NCI-H1694 (cell line): ENCODE measurements at regions not wholly inside any gene's neighbourhood (a gene's known extent, or its start where the extent isn't known, plus 50 kb on each side); places are given as distances from the start of the nearest gene placed in this dataset.
A peak's percentile ranks its signal among the peaks of the same experiment; 100 is the strongest.

Experiments used
- DNase-seq: peaks from one replicate; lab custom pipeline; 2025; lab: John Stamatoyannopoulos, UW

GRCh38 chr12:93015871-93016751, 87.0 kb upstream of the EEA1 start:
- no peak for DNase-seq

- DNase-seq: no peak
Observed at GRCh38 chr12:93016752-93017350, 87.8 kb upstream of the EEA1 start.

GRCh38 chr12:93018610-93019009, 89.5 kb upstream of the EEA1 start:
- DNase-seq: no peak

- DNase-seq: no peak
Observed at GRCh38 chr12:93019212-93019927, 90.3 kb upstream of the EEA1 start.

DNA sequence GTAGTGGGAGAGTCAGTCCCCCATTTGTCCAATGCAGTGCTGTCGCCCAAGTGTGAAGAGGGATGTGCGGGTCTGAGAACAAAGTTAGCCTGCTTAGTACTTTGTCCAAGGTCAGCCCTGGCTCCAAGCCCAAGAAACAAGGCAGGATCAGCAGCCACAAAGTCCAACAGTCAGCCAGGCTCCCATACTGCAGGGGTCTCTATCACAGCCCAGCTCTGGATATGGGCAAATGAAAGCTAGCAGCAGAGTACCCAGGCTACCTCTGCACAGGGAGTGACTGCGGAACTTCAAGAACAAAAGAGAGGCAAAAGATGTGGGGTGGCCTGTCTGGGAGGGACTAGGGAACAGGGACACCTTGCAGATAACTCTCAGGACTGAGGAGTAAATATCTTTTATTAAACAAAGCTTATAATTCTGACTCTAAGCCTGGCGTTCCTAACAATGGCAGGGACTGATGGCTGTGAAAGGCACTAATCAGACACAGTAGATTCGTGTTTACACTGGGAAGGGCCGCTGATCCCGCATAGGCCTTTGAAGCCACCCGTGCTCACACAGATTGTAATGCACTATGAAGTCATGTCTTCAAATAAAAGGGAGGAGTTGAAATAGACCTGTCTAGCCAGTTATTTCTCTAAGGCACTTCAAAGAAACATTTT, 91.0 kb upstream of the EEA1 start:
- no peak for DNase-seq

- DNase-seq: no peak
Observed at GRCh38 chr12:93020631-93021597, 91.8 kb upstream of the EEA1 start.

DNA sequence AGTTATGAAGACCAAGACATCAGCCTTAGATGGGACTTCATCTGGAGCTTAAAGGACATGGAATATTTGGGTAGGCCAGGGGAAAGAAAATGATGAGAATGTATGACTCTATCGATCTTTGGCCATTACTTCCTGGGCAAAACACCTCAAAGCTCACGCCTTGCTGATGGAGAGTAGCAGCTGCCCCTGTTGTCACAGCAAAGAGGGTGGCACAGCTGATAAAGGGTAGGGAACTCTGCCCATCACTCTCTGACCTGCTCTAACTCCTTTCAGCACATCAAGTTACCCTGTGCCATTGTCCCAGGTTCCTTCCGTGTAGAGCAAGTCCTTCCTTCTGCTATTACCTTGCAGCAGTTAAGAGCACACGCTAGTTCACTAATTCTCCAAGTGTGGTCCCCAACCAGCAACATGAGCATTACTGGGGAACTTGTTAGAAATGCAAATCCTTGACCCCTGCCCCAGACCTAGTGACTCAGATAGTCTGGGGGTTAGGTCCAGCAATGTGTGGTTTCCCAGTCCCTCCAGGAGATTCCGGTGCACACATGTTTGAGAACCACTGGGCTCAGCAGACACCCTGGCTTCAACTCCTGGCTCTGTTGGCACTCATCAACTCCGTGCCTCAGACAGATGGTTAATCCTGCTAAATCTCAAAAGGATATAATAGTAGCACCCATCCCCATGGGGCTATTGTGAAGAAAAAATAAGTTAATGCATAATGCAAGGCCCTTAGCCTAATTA, 93.7 kb upstream of the EEA1 start:
- no peak for DNase-seq

- DNase-seq: peak; percentile 33
Observed at GRCh38 chr12:93025145-93026103, 96.3 kb upstream of the EEA1 start.

DNA sequence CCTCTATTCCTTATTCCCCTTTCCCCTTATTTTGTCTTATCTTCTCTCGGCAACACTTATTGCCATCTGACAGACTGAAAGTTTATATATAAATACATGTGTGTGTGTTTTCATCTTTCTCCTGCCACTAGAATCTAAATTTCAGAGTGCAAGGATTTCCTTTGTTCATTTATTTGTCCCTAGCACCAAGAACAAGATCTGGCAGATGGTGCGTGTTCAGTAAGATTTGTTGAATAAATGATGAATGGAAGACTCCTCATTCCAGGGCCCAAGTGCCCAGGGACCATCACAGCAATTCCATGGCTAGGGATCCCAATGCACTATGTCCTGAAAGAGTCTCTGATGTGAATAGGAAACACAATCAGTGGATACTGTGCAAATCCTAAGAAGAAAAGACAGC, 97.9 kb upstream of the EEA1 start:
- DNase-seq: no peak

GRCh38 chr12:93029091-93029490, 100.0 kb upstream of the EEA1 start:
- DNase-seq: no peak

DNA sequence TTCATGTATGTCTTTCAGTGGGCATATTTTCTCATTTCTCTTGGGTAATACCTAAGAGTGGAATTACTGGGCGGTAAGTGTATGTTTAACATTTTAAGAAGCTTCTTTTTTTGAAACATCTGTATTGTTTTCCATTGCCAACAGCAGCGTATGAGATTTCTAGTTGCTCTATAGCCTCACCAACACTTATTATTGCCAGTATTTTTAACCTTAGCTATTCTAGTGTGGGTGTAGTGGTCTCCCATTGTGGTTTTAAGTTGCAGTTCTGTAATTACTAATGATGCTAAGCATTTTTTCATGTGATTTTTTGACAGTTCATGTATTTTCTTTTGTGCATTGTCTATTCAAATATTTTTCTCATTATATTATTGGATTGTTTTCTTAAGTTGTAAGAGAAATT, 101.9 kb upstream of the EEA1 start:
- DNase-seq: no peak

DNA sequence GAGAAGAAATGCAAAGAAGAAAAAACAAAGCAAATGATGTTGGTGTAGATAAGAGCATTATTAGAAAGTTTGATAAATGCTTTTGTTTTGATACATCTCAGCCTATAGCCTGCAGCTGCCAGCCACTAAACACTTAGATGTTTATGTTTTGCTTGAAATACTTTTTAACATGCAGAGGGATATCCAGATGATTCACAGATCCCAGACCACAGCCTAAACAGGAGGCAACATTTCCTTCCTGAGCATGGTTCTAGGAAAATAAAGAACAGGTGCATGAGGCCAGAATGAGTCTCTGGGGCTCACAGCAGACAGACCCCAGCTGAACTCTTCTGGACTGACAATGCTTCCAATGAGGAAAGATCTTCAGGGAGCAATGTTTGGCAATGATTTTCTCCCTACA, 103.7 kb upstream of the EEA1 start:
- DNase-seq: no peak

DNA sequence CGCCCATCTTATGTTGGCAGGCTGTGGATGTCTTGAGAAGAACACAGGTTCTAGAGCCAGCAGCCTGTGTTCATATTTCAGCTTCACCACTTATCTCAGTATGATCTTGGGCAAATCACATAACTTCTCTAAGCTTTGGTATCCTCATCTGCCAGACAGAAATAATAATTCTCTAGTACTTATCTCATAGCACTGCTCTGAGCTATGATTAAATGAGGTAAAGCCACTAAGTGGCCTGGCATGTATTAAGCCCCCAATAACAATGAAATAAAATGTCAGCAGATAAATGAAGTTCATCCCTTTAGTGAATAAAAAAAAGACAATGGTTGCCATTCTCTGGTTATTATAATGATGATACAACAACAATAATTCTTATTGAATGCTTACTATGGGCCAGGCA, 104.9 kb upstream of the EEA1 start:
- DNase-seq: no peak

DNA sequence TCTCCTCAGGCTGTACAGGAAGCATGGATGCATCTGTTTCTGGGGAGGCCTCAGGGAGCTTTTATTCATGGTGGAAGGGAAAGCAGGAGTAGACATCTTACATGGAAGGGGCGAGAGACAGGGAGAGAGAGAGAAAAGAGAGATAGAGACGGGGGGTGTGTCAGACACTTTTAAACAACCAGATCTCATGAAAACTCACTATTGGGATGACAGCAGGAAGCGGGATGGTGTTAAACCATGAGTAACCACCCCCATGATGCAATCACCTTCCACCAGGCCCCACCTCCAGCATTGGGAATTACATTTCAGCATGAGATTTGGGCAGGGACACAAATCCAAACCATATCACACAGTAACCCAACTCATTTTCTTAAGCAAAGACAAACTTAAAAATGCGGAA, 110.0 kb upstream of the EEA1 start:
- DNase-seq: no peak

GRCh38 chr12:93039930-93040329, 110.8 kb upstream of the EEA1 start:
- no peak for DNase-seq

- no peak for DNase-seq
Observed at GRCh38 chr12:93040367-93040766, 111.3 kb upstream of the EEA1 start.

GRCh38 chr12:93041416-93041815, 112.3 kb upstream of the EEA1 start:
- no peak for DNase-seq

DNA sequence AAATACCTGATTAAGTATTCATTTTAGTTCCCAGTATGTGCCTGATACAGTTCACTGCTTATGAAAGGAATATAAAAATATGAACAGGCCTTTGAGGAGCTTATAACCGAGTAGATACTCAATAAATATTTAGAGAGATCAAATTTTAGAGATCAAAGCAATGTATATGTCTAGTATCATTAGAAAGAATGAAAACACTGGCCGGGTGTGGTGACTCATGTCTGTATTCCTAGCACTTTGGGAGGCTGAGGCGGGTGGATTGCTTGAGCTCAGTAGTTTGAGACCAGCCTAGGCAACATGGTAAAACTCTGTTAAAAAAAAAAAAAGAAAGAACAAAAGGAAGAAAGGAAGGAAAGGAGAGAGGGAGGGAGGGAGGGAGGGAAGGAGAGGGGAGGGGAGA, 113.2 kb upstream of the EEA1 start:
- no peak for DNase-seq

GRCh38 chr12:93042684-93043083, 113.6 kb upstream of the EEA1 start:
- DNase-seq: no peak
